HCT116 (cell line): ENCODE measurements at regions not wholly inside any gene's neighbourhood (a gene's known extent, or its start where the extent isn't known, plus 50 kb on each side); places are given as distances from the start of the nearest gene placed in this dataset.

Experiments used
- ATF3 ChIP-seq: IDR thresholded peaks from 2 replicates; pipeline ENCODE4 v1.6.1; 2012
- CEBPB ChIP-seq: IDR thresholded peaks from 2 replicates; pipeline ENCODE4 v1.6.1; 2012; ENCODE audit warnings: low read depth
- CTCF ChIP-seq, 3 experiments: fragments of 200-600 bp in 1 of 3; sonication (generic) in 1 of 3; IDR thresholded peaks in 2 of 3; conservative IDR thresholded peaks in 1 of 3; 2 replicates each; pipeline ENCODE4 v1.5.1; 2012 to 2017; ENCODE audit warnings: low read depth in 2 of 3, low read length in 2 of 3, antibody characterized with exemption in 1 of 3, borderline replicate concordance in 1 of 3, control low read depth in 1 of 3, mild to moderate bottlenecking in 1 of 3, mixed read lengths in 1 of 3, mixed run types in 1 of 3, moderate library complexity in 1 of 3; ENCODE audit not compliant: insufficient read depth in 1 of 3
- ELF1 ChIP-seq: IDR thresholded peaks from 2 replicates; pipeline ENCODE4 v1.6.1; 2012; ENCODE audit warnings: low read depth, borderline replicate concordance
- EZH2 ChIP-seq: fragments of 200-600 bp; sonication (generic); IDR thresholded peaks from 2 replicates; pipeline ENCODE4 v1.6.1; 2017; ENCODE audit warnings: antibody characterized with exemption, mixed run types
- EZH2phosphoT487 ChIP-seq: fragments of 200-600 bp; IDR thresholded peaks from 2 replicates; pipeline ENCODE4 v1.6.1; 2018; ENCODE audit warnings: antibody characterized with exemption, borderline replicate concordance
- MAX ChIP-seq: IDR thresholded peaks from 2 replicates; pipeline ENCODE4 v1.6.1; 2012
- POLR2A ChIP-seq: IDR thresholded peaks from 2 replicates; pipeline ENCODE4 v1.7.0; 2011; ENCODE audit warnings: borderline replicate concordance; ENCODE audit not compliant: insufficient read depth, insufficient read length; ENCODE audit errors: extremely low read depth
- POLR2AphosphoS5 ChIP-seq: IDR thresholded peaks from 2 replicates; pipeline ENCODE4 v1.6.1; 2011; ENCODE audit warnings: mild to moderate bottlenecking, low read depth, low read length, moderate library complexity
- REST ChIP-seq: IDR thresholded peaks from 2 replicates; pipeline ENCODE4 v1.6.1; 2012; ENCODE audit warnings: low read depth
- SP1 ChIP-seq: IDR thresholded peaks from 2 replicates; pipeline ENCODE4 v1.6.1; 2012; ENCODE audit warnings: low read depth
- SRF ChIP-seq: IDR thresholded peaks from 2 replicates; pipeline ENCODE4 v1.6.1; 2012; ENCODE audit warnings: low read depth
- TCF7L2 ChIP-seq: IDR thresholded peaks from 2 replicates; pipeline ENCODE4 v1.7.0; 2011; ENCODE audit warnings: borderline replicate concordance, inconsistent platforms; ENCODE audit not compliant: insufficient read depth, insufficient read length; ENCODE audit errors: extremely low read depth
- ZBTB33 ChIP-seq: IDR thresholded peaks from 2 replicates; pipeline ENCODE4 v1.6.1; 2011; ENCODE audit warnings: mild to moderate bottlenecking, low read length, moderate library complexity; ENCODE audit not compliant: insufficient replicate concordance; ENCODE audit errors: extremely low read depth

GRCh38 chr5:5666369-5666768, 243.9 kb downstream of the ICE1 start:
- no peak for TF ChIP-seq REST
- no peak for TF ChIP-seq POLR2A
- no peak for TF ChIP-seq CTCF (IDR thresholded peaks at IDR 0.05 in 2 of 3, conservative IDR thresholded peaks at IDR 0.05 in 1 of 3; ENCODE audit: borderline replicate concordance in 1 of 3, insufficient read depth in 1 of 3, low read depth in 2 of 3, low read length in 2 of 3)
- no peak for TF ChIP-seq MAX
- TF ChIP-seq TCF7L2, result no peak
- TF ChIP-seq POLR2AphosphoS5, result no peak
- TF ChIP-seq ZBTB33, result no peak
- TF ChIP-seq ATF3, result no peak
- TF ChIP-seq CEBPB, result no peak
- TF ChIP-seq SRF, result no peak
- no peak for TF ChIP-seq SP1
- no peak for TF ChIP-seq EZH2
- TF ChIP-seq ELF1, result no peak
- no peak for TF ChIP-seq EZH2phosphoT487
